ENCODE measurements at regions not wholly inside any gene's neighbourhood (a gene's known extent, or its start where the extent isn't known, plus 50 kb on each side); places are given as distances from the start of the nearest gene placed in this dataset.

DNA sequence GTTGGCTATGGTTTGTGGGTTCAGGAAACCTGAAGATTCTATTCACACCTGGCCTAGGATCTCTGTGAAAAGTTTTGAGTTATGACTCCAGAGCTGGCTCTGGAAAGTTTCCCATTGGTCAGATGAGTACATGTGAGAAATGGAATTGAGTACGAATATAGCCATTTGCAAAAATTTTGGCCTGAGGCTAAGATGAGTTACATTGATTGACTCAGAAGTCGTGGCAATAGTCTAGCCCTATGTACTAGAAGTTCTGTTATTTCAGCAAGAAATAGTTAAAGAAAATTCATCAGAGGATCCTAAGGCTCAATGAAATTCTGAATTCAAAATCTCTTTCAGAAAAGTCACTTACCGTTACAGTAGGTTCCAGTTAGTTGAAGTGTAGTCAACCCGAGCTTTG, 109.9 kb downstream of the PTCSC3 start:
- no peak for DNase-seq (ENCODE audit: insufficient read length, low spot score)
- TF ChIP-seq TAF1 (IDR thresholded peaks at IDR 0.05; ENCODE audit: low read depth, low read length): no peak
- no peak for TF ChIP-seq SPI1 (IDR thresholded peaks at IDR 0.05; ENCODE audit: low read depth, low read length)
- TF ChIP-seq POLR2AphosphoS5 (IDR thresholded peaks at IDR 0.05; ENCODE audit: low read depth, low read length): no peak
- no peak for TF ChIP-seq POLR2A (IDR thresholded peaks at IDR 0.05; ENCODE audit: low read depth, low read length)
- no peak for TF ChIP-seq POU2F2 (IDR thresholded peaks at IDR 0.05; ENCODE audit: low read depth, low read length)
- no peak for TF ChIP-seq PAX5 (IDR thresholded peaks at IDR 0.05; ENCODE audit: insufficient read depth, low read length, severe bottlenecking)
- FAIRE-seq: no peak

DNA sequence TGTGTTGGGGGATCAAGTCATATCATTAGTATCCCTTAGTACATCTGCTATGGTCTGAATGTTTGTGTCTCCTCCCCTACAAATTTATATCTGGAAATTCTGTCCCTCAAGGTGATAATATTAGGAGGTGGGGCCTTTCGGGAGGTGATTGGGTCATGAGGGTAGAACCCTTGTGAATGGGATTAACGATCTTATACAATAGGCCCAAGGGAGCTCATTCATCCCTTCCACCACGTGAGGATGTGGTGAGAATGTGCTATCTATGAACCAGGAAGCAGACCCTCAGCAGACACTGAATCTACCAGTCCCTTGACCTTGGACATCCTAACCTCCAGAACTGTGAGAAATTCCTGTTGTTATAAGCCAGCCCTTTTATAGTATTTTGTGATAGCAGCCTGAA, 110.7 kb downstream of the PTCSC3 start:
- TF ChIP-seq POLR2AphosphoS5 (IDR thresholded peaks at IDR 0.05; ENCODE audit: low read depth, low read length) (no peak), PAX5 (IDR thresholded peaks at IDR 0.05; ENCODE audit: insufficient read depth, low read length, severe bottlenecking) (no peak), SPI1 (IDR thresholded peaks at IDR 0.05; ENCODE audit: low read depth, low read length) (no peak)
- no peak for FAIRE-seq
- DNase-seq (ENCODE audit: insufficient read length, low spot score): no peak

DNA sequence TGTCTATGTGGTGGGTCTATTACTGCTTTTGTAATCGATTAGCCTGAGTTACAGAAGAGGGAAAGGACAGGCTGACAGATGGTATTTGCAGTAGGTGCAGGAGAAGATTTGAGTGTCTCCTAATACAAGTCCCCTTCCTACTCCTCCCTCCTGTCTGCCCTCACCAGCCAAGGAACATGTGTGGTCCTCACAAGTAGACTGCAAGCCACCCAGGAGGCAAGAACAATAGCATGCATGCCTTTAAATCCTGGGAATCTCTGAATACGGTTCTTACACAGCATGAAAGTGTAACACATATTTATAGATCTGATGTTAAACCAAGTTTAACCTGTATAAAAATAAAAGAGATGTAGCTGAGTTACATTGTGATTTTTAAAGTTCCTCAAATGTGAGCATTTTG, 117.0 kb downstream of the PTCSC3 start:
- no peak for FAIRE-seq
- DNase-seq (ENCODE audit: insufficient read length, low spot score): no peak
- TF ChIP-seq TAF1 (IDR thresholded peaks at IDR 0.05; ENCODE audit: low read depth, low read length) (no peak), POU2F2 (IDR thresholded peaks at IDR 0.05; ENCODE audit: low read depth, low read length) (no peak), POLR2A (IDR thresholded peaks at IDR 0.05; ENCODE audit: low read depth, low read length) (no peak), PAX5 (IDR thresholded peaks at IDR 0.05; ENCODE audit: insufficient read depth, low read length, severe bottlenecking) (no peak), POLR2AphosphoS5 (IDR thresholded peaks at IDR 0.05; ENCODE audit: low read depth, low read length) (no peak), SPI1 (IDR thresholded peaks at IDR 0.05; ENCODE audit: low read depth, low read length) (no peak)

DNA sequence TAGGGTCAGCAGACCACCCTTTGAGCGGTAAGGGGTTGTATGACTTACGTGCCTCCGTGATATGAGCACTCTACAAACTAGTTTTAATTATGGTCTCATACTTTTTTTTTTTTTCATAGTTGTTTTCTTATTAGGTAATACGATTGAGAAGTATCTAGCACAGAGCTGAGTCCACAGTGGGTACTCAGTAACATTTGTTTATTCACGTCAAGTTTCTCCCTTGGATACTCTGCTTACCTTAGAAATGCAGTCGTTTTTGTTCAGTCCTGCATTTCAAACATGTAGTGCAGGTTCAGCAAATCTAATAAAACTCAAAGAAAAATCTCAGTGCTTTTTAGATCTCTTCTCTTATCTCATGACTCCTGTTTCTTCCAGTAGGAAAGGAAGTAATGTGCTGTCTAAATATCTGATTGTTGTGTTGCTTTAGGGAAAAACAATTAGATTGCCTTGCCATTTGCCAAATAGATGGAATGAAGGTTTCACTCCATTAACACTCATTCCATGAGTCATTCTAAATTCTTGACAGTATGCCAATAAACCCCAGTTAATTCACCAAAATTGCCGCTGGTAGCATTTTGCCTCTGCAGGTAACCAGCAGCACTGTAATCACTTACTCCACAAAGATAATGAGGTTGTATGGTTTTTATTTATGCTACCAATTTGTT, 118.9 kb downstream of the PTCSC3 start:
- FAIRE-seq (no peak), DNase-seq (ENCODE audit: insufficient read length, low spot score) (no peak)
- no peak for TF ChIP-seq POU2F2 (IDR thresholded peaks at IDR 0.05; ENCODE audit: low read depth, low read length)
- TF ChIP-seq TAF1 (IDR thresholded peaks at IDR 0.05; ENCODE audit: low read depth, low read length): no peak
- no peak for TF ChIP-seq POLR2A (IDR thresholded peaks at IDR 0.05; ENCODE audit: low read depth, low read length)
- TF ChIP-seq PAX5 (IDR thresholded peaks at IDR 0.05; ENCODE audit: insufficient read depth, low read length, severe bottlenecking): no peak
- TF ChIP-seq SPI1 (IDR thresholded peaks at IDR 0.05; ENCODE audit: low read depth, low read length): no peak
- TF ChIP-seq POLR2AphosphoS5 (IDR thresholded peaks at IDR 0.05; ENCODE audit: low read depth, low read length): no peak

DNA sequence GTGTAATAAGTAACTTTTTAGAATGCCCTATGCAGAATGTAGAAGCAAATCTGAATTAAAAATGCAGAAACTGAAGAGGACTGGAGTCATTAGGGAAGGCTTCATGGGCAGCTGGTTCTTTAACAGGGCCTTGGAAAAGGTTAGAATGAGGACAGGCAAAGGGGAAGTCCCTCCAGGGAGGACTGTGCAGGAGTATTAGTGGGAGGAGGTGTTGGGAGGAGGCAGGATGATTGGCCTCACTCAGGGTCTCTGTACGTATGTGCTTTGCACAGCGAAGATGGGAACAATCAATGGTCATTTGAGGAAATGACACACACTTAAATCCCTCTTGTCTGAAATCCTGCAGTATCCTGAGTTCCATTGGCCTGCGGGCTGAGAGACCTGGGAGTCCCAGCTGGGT, 119.7 kb downstream of the PTCSC3 start:
- DNase-seq (ENCODE audit: insufficient read length, low spot score): no peak
- FAIRE-seq: no peak

DNA sequence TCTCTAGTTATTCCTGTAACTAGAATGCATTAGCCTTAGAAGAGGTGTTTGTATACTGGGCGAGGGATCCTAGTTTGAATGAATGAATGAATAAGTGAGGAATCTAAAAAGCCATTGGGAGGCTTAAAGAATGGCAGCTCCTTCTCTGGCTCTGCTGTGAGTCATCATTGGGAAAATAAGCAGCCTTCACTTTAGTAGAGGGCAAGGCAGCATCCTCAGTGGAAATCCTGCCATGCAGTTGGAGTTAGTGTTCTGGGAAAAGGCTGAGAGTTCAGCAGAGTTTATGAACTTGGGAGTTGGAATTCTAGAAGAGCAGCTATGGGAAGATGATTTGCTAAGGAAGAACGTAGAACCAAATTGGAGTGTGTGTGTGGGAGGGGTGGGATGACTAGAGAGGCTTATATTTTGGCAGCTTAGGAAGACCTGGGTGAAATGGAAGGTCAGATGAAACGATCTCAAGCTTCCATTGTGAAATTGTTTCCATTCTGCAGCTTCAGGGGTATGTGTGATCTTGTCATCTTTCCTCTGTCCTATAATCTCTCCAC, 120.8 kb downstream of the PTCSC3 start:
- no peak for FAIRE-seq
- TF ChIP-seq SPI1 (IDR thresholded peaks at IDR 0.05; ENCODE audit: low read depth, low read length) (no peak), POLR2A (IDR thresholded peaks at IDR 0.05; ENCODE audit: low read depth, low read length) (no peak), TAF1 (IDR thresholded peaks at IDR 0.05; ENCODE audit: low read depth, low read length) (no peak), POLR2AphosphoS5 (IDR thresholded peaks at IDR 0.05; ENCODE audit: low read depth, low read length) (no peak), PAX5 (IDR thresholded peaks at IDR 0.05; ENCODE audit: insufficient read depth, low read length, severe bottlenecking) (no peak), POU2F2 (IDR thresholded peaks at IDR 0.05; ENCODE audit: low read depth, low read length) (no peak)

More for the DNA sequence above, 119.7 kb downstream of the PTCSC3 start:
- TF ChIP-seq TAF1 (IDR thresholded peaks at IDR 0.05; ENCODE audit: low read depth, low read length) (no peak), POLR2A (IDR thresholded peaks at IDR 0.05; ENCODE audit: low read depth, low read length) (no peak), SPI1 (IDR thresholded peaks at IDR 0.05; ENCODE audit: low read depth, low read length) (no peak), PAX5 (IDR thresholded peaks at IDR 0.05; ENCODE audit: insufficient read depth, low read length, severe bottlenecking) (no peak), POU2F2 (IDR thresholded peaks at IDR 0.05; ENCODE audit: low read depth, low read length) (no peak), POLR2AphosphoS5 (IDR thresholded peaks at IDR 0.05; ENCODE audit: low read depth, low read length) (no peak)

DNA sequence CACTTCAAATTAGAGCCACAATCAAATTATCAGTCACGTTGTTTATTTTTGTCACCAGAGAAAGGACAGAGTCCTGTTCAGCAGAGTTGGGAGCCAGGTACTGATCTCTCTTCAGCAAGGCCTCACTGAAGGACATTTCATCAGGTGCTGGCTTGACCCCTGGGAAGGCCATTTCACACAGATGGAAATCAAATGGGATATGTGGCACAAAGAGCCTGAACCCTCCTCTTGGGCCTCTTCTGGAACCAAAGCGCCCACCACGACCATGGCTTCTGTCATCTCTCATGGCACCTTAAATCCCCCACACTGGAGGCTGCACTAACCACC, 121.5 kb downstream of the PTCSC3 start:
- no peak for DNase-seq (ENCODE audit: insufficient read length, low spot score)
- no peak for TF ChIP-seq POU2F2 (IDR thresholded peaks at IDR 0.05; ENCODE audit: low read depth, low read length)
- no peak for TF ChIP-seq POLR2A (IDR thresholded peaks at IDR 0.05; ENCODE audit: low read depth, low read length)
- no peak for TF ChIP-seq PAX5 (IDR thresholded peaks at IDR 0.05; ENCODE audit: insufficient read depth, low read length, severe bottlenecking)
- no peak for TF ChIP-seq TAF1 (IDR thresholded peaks at IDR 0.05; ENCODE audit: low read depth, low read length)
- no peak for TF ChIP-seq POLR2AphosphoS5 (IDR thresholded peaks at IDR 0.05; ENCODE audit: low read depth, low read length)
- no peak for TF ChIP-seq SPI1 (IDR thresholded peaks at IDR 0.05; ENCODE audit: low read depth, low read length)
- no peak for FAIRE-seq

More for the DNA sequence above, 120.8 kb downstream of the PTCSC3 start:
- no peak for DNase-seq (ENCODE audit: insufficient read length, low spot score)

DNA sequence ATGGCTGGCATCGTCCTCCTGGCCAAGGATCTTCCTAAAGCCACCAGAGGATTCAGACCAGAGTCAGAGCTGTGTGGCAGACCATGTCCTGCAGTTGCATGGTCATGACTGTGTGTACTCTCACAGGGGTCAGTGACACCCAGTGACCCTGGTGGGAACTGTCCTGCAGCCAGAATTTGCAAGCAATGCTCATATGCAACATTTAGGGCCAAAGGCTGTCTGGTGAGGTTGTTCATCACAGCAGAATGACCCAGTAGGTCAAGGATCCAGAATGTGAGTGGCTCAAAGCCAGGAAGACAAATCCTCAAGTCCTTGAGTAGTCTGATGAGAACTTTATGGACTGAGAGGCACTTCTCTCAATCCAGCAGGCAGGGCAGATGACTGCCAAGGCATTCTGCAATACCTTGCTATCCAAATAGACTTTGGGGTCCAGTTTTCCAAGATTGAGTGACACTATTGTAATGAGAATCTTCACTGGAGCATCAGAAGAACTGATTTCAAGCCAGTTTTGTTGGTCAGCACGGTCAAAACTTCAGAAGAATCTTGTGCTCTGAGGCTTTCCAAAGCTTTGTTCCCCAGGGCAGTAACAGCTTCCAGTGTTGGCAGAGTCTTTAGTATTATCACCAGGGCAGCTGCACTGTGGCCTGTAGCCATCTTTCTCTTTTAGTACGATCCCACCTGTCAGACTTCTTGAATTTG, 122.0 kb downstream of the PTCSC3 start:
- FAIRE-seq: no peak
- TF ChIP-seq POLR2AphosphoS5 (IDR thresholded peaks at IDR 0.05; ENCODE audit: low read depth, low read length): no peak
- no peak for TF ChIP-seq PAX5 (IDR thresholded peaks at IDR 0.05; ENCODE audit: insufficient read depth, low read length, severe bottlenecking)
- no peak for TF ChIP-seq POLR2A (IDR thresholded peaks at IDR 0.05; ENCODE audit: low read depth, low read length)
- no peak for TF ChIP-seq TAF1 (IDR thresholded peaks at IDR 0.05; ENCODE audit: low read depth, low read length)
- no peak for TF ChIP-seq SPI1 (IDR thresholded peaks at IDR 0.05; ENCODE audit: low read depth, low read length)
- no peak for TF ChIP-seq POU2F2 (IDR thresholded peaks at IDR 0.05; ENCODE audit: low read depth, low read length)
- no peak for DNase-seq (ENCODE audit: insufficient read length, low spot score)

DNA sequence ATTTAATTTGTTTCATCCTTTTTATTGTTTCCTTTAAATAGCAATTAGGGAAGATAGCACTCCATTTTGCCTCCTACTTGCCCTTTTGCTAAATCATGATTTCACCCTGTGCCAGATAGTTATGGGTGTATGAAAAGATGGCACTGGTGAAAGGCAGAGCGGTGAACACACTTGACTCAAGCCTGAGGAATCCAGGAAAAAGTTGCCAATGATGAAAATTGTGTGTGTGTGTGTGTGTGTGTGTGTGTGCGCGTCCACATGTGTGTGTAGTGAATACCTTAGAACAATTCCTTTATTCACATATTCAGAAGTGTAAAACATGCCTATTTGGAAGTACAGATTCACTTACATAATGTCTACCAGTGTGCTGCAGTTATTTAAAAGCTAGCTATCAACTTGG, 123.8 kb downstream of the PTCSC3 start:
- FAIRE-seq (no peak), DNase-seq (ENCODE audit: insufficient read length, low spot score) (no peak)
- TF ChIP-seq POU2F2 (IDR thresholded peaks at IDR 0.05; ENCODE audit: low read depth, low read length) (no peak), POLR2A (IDR thresholded peaks at IDR 0.05; ENCODE audit: low read depth, low read length) (no peak), PAX5 (IDR thresholded peaks at IDR 0.05; ENCODE audit: insufficient read depth, low read length, severe bottlenecking) (no peak), POLR2AphosphoS5 (IDR thresholded peaks at IDR 0.05; ENCODE audit: low read depth, low read length) (no peak), SPI1 (IDR thresholded peaks at IDR 0.05; ENCODE audit: low read depth, low read length) (no peak), TAF1 (IDR thresholded peaks at IDR 0.05; ENCODE audit: low read depth, low read length) (no peak)
